ENCODE measurements at regions not wholly inside any gene's neighbourhood (a gene's known extent, or its start where the extent isn't known, plus 50 kb on each side); places are given as distances from the start of the nearest gene placed in this dataset.

DNA sequence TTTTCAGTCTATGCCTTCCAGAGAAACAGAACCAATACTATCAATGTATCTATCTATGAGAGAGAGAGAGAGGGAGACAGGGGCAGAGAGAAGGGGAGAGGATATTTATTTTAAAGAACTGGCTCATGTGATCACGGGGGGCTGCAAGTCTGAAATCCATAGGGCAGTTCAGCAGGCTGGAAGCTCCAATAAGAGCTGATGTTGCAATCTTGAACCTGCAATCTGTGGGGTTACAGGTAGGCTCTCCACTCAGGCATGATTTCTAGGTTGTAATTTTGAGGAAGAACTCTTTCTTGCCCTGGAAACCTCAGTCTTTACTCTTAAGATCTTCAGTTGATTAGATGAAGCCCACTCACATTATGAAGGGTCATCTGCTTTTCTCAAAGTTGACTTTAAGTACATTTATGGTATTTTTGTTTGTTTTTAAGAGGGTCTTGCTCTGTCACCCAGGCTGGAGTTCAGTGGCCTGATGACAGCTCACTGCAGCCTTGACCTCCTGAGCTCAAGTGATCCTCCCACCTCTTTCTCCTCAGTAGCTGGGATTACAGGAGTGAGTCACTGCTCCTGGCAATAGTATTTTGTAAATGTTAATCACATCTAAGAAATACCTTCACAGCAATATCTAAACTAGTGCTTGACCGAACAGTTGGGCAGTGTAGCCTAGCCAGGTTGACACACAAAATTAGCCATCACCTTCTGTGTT lies 376.4 kb downstream of the FGF9 start:
- in situ Hi-C loops (cut with MboI; ENCODE audit: low sequenced_read_pairs), result no loop called here

DNA sequence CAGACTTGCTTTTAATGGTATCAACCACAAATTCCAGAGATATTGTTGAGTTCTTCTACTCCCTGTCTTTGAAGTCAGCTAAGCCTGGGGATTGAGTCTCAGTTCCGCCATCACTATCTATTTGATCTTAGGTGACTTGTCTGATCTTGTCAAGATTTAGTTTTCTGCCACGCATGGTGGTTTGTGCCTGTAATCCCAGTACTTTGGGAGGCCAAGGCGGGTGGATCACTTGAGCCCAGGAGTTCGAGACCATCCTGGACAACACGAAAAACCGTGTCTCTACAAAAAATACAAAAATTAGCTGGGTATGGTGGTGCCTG lies 376.9 kb downstream of the FGF9 start:
- in situ Hi-C loops (cut with MboI; ENCODE audit: low sequenced_read_pairs), result no loop called here

GRCh38 chr13:22049384-22049783 lies 378.5 kb downstream of the FGF9 start:
- in situ Hi-C loops (cut with MboI; ENCODE audit: low sequenced_read_pairs), result no loop called here

DNA sequence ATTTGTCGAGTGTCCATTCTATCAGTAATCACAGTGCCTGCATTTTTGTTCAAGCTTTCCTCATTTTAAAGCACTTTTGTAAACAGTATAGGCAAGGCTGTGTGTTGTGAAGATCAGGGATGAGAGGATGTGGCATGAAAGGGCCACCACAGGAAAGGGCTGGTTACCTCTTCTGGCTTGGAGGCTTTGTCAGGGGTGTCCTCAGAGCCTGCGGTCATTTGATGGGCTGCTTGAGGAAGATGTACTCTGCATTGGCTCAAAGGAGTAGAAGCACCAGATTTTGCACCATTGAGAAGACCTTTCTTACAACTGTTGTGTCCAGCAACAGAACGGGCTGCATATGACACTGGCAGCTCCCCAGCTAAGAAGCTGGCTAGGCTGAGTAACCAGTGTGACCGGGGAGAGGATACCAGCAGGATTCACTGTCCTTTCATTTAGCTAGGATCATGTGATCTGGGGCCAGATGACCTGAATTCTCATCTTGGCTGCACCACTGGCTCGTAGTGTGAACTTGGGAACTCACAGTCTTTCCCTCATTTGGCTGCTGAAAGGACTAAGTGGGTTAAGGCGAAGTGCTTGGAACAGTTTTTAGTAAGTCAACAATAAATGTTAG lies 380.2 kb downstream of the FGF9 start:
- in situ Hi-C loops (cut with MboI; ENCODE audit: low sequenced_read_pairs), result no loop called here

GRCh38 chr13:22053053-22053452 lies 382.2 kb downstream of the FGF9 start:
- in situ Hi-C loops (cut with MboI; ENCODE audit: low sequenced_read_pairs), result no loop called here

- in situ Hi-C loops (cut with MboI; ENCODE audit: low sequenced_read_pairs), result no loop called here
Measured at GRCh38 chr13:22055259-22055658, 384.4 kb downstream of the FGF9 start.

DNA sequence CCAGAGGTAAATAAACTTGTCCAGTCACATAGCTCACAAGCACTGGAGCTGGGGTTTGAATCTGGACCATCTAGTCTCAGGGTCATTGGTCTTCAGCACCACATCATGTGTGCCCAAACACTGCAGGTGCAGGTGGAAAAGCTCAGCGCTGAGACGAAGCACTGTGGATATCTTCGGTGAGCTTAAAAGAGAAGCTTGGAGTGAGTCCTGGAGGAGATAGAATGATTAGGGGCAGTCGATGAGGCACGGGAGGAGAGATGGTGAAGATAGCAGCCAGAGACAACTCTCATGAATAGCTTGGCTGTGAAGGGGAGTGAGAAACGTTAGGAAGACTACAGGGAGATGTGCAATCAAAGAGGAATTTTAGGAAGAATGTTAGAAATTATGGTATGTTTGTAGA lies 389.3 kb downstream of the FGF9 start:
- in situ Hi-C loops (cut with MboI; ENCODE audit: low sequenced_read_pairs), result no loop called here

DNA sequence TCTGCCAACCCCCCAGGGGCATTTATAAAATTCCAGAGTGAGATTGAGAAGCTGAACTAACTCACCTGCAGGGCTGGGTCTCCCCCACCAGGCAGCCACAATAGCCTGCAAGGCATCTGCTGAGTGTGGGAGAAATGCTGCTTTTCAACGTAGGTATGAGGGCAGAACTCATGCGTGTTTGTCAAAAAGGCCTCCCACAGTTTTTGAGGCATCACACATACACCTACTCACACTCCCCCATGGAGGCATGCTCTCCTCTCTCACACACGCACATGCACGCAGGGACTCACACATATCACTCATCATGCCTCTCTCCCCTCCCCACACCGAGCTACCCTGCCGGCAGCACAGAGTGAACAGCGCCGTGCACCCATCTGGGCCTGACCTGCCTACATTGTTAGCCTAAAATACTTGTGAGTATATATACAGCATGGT lies 390.5 kb downstream of the FGF9 start:
- in situ Hi-C loops (cut with MboI; ENCODE audit: low sequenced_read_pairs), result no loop called here

- in situ Hi-C loops (cut with MboI; ENCODE audit: low sequenced_read_pairs), result no loop called here
Measured at GRCh38 chr13:22061806-22062391, 391.0 kb downstream of the FGF9 start.

- in situ Hi-C loops (cut with MboI; ENCODE audit: low sequenced_read_pairs), result no loop called here
Measured at GRCh38 chr13:22062478-22063205, 391.8 kb downstream of the FGF9 start.

GRCh38 chr13:22063416-22064124 lies 392.7 kb downstream of the FGF9 start:
- in situ Hi-C loops (cut with MboI; ENCODE audit: low sequenced_read_pairs), result no loop called here

DNA sequence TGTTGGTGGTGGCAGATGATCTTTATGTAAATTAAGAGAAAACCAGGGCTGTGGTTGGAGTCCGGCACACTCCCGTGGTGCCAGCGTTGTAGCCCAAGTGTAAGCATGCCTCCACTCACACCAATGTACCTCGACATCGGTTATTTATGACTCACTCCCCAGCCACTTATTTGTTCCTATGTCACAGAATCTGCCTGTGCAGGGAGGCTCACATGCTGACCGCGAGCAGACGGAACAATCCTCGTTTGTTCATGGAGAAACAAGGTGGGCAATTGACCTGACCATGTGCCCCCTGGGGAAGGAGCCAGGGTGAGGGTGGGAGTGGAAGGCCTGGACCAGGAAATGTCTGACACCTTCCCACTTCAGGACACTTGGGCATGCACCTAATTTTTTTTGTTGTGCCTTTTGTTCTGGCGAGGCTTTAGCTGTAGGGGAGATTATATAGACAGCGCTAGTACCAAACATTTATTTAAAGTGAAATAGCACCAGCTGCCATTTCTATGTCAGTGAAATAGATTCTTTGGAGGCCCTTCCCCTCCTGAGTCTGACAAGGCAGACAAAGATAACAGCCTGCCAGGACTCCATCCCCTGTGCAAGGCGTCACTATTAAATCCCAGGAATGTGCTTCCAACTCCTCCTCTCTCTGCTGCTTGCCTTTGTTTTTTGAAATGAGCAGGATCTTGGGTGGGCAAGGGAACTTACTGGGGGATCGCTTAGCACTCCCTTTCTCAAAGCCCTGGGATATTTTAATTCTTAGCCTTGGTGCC lies 394.2 kb downstream of the FGF9 start:
- in situ Hi-C loops (cut with MboI; ENCODE audit: low sequenced_read_pairs), result no loop called here

- in situ Hi-C loops (cut with MboI; ENCODE audit: low sequenced_read_pairs), result no loop called here
Measured at GRCh38 chr13:22073718-22074117, 402.8 kb downstream of the FGF9 start.

GRCh38 chr13:22074403-22074802 lies 403.5 kb downstream of the FGF9 start:
- in situ Hi-C loops (cut with MboI; ENCODE audit: low sequenced_read_pairs), result no loop called here

- in situ Hi-C loops (cut with MboI; ENCODE audit: low sequenced_read_pairs), result no loop called here
Measured at GRCh38 chr13:22076658-22077057, 405.8 kb downstream of the FGF9 start.

GRCh38 chr13:22077205-22077683 lies 406.4 kb downstream of the FGF9 start:
- in situ Hi-C loops (cut with MboI; ENCODE audit: low sequenced_read_pairs), result no loop called here

DNA sequence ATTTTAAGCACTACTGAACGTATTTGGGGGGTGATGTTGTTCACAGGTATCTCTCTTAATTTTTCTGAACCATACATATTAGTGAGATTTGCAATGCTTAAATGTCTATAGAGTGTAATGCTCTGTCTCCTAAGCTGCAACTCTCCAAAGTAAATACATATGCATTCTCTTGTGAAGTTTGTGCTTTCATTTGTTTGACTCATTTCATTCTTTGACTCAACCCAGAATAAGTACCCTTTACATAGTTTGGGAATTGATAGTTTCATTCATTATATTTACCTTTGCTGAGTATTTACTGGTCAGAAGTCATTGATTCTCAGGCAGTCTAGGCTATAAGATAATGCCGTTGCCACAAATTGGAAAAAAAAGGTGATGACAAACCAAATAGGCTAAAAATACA lies 406.9 kb downstream of the FGF9 start:
- in situ Hi-C loops (cut with MboI; ENCODE audit: low sequenced_read_pairs), result no loop called here

DNA sequence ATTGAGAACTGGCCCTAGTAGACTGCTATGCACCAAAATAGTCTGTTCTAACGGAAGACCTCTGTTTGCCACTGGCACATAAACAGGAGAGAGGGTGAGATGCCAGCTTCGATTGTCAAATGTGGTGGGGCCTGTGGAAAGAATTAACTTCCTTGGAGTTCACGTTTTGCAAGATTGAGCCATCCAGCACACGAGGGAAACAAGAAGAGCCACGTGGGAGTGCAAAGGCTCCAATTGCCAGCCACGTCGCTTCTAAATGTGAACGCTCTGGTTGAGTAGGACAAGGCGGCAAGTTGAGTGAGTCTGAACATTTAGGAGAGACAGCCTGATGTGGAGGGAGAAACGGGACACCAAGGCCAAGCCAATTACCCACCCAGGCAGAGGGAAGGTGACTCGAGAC lies 409.1 kb downstream of the FGF9 start:
- in situ Hi-C loops (cut with MboI; ENCODE audit: low sequenced_read_pairs), result no loop called here

DNA sequence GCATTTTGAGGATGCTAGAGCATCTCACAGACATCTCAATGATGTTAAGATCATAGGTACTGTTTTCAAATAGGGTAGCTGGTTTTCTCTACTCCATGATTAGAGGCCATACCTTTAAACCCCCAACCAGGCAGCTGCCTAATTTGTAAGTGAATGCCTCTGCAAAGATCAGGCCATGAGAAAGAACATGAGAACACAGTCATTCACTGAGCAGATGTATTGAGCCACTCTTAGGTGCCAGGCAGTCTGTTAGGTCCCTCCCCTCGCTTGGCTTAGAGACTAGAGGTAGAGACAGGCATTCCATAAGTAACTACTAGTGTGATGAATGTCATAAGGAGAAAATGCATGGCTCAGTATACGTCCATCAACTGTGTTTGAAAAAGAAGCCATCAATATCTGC lies 410.0 kb downstream of the FGF9 start:
- in situ Hi-C loops (cut with MboI; ENCODE audit: low sequenced_read_pairs), result no loop called here

GRCh38 chr13:22081430-22081829 lies 410.6 kb downstream of the FGF9 start:
- in situ Hi-C loops (cut with MboI; ENCODE audit: low sequenced_read_pairs), result no loop called here

All from HL-60/S4 (cell line).